HG03460 (cell line): ENCODE measurements at regions not wholly inside any gene's neighbourhood (a gene's known extent, or its start where the extent isn't known, plus 50 kb on each side); places are given as distances from the start of the nearest gene placed in this dataset.

ENCODE experiments used
- ATAC-seq: cut with Tn5 transposase; IDR thresholded peaks from one replicate; pipeline ENCODE4 v1.9.1; 2021; ENCODE audit not compliant: unreplicated experiment

DNA sequence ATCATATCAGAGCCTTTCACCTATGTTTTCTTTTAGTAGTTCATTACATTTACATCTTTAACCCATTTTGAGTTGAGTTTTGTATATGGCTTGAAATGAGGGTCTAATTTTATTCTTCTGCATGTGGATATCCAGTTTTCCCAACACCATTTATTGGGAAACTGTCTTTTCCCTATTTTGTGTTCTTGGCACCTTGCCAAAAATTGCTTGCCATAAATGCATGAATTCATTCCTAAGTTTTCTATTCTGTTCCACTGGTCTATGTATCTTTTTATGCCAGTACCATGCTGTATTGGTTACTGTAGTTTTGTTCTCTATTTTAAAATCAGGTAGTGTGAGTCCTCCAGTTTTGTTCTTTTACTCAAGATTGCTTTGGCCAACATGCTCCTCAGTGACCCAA lies 144.0 kb upstream of the OBI1 start:
- no peak for ATAC-seq

DNA sequence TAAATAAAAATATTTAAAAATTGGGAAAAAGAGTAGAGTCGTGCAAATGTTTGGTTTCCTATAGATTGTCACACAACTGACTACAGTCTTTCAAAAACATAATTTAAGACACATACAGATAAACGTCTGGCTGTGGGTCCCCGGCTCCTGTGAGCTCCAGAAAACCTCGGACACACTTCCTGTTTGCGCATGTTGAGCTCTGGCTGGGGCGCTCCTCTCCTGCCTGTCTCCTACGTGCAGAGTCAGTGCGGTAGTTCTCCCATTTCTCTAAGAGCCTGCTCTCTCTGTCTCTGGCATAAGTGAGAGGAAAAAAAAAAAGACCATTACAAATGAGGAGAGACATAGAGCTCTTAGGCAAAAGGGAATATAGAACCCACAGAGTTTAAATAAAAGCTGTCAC lies 128.2 kb upstream of the OBI1 start:
- ATAC-seq, result no peak

DNA sequence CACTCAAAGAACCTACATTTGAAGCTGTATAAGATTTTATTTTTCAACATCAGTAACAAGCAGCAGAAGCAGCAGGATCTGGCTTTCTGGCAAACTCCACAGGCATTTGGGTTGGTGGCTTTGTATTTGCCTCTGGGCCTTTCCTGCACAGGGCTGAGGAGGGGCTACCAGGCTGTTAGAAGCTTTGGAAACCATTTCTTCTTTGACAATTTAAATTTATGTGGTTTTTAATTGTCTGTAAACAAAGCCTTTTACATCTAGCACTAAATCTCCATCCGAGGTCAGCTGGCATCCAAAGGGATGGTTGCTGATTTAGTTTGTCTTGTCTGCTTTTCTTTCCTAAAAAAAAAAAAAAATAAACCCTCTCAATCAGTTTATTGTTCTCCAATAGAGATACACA lies 127.5 kb upstream of the OBI1 start:
- no peak for ATAC-seq

DNA sequence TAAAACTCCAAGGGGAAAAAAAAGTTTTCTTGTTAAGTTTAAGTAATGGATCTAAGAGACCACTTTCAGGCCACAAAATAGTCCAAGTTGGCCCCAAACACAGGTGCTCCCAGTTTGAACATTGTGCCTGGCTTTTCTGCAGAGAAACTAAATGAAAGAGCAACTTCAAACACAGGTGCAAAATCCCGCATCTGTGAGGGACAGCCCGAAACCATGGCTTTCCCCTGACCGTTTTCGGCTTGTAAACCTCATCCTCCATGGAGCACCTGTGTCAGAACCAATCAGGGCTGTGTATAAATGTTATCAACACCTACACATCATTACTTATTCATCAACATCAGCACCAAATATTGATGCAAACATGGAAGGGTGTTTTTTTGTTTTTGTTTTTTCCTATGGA lies 126.8 kb upstream of the OBI1 start:
- ATAC-seq, result no peak

DNA sequence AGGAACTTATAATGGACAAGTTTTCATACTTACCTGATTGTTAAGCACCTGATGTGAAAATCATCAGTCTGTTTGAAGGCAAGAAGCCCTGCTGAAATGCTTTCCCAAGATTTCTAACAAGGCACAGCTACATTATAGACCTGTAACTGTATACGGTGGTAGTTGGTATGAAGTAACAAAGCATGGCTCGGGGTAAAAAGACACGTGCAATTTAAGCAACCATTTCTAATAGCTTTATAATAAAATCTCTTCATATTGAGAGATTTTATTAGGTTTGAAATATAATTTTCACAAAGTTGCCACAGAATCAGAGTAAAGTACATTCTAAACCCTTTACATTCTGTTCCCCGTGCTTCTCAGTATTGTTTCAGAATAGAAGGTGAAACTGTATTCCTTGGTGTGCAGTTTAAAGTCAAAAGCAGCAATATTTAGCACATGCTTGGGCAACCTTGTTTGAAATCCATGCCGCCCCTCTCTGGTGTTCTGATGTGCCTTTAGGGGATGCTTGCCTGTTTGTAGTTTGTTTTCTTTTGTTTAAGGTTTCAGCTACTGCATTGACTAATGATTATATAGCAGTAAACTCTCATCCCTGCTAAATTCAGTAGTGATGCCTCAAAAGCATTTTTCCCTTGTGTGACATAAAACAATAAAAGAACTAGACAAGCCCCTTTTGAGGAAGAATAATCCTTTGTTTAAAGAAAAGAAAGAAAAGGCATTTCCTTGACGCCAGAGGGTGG lies 125.2 kb upstream of the OBI1 start:
- ATAC-seq, result no peak

DNA sequence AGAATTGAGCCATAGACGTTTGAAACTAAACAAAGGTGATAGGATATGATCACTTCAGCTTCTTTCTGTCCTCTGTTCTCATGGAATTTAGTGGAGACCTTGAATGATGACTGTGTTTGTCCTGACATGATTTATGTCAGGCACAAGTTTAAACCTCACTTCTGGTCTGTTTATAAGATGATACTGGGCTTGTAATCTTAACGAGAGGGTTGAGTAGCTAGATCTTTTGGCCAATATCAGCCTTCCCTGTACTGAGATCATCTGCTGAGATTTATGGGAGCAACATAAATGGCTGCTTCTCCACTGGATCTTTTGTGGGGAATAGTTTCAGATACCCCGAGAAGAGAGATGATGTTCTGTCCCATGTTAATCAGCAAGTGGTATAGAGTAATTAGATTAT lies 121.8 kb upstream of the OBI1 start:
- no peak for ATAC-seq

DNA sequence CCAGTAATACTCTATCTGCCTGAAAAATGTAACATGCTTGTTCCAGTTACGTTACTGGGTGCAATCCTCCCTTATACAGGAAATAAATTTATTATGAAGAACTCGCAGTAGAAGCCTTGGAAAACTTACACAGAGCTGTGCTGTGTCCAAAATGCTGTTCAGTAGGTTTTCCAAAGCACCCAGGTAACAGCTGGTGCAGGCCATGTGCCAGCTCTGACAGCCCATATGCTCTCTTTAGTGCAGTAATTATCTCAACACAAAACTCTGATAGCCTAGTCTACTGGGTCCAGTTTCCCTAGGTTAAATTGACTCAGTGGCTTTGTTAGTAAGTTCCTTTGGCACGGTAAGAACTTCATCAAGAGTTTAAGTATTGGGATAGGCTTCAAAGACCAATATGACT lies 120.7 kb upstream of the OBI1 start:
- no peak for ATAC-seq

DNA sequence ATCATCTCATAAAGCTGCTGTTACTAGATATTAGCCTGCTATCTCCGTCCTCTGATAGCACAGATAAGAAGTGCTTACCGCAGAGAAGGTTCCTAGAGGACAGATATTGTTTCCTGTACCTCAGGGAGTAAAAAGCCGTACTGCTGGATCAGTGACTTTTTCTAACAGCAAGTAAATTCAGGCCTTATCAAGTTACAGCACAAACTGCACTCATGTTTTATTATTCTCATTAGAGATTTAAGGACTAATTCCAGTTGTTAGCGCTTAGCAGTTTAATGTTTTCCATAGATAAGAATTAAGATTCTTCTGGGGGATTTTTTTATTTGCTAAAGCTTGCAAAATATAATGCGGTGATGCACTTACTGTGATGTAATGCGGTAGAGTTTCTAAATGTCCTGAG lies 119.0 kb upstream of the OBI1 start:
- no peak for ATAC-seq

DNA sequence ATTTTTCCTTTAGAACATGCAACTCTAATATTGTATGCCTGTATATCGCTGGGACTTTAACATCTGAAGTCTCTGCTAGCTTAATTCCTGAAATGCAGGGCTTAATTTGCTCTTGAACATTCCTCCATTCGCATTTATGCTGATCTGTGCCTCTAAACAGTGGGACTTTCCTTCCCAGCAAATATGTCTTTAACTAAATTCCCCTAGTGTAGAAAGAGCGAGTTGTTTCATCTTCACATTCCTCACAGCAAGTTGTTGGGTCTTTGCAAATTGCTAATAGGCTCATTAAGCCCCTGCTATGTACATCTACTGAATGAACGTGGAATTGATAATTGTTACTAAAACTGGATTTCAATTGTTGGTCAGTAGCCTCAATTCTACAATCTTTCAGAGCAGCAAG lies 118.4 kb upstream of the OBI1 start:
- ATAC-seq, result no peak

DNA sequence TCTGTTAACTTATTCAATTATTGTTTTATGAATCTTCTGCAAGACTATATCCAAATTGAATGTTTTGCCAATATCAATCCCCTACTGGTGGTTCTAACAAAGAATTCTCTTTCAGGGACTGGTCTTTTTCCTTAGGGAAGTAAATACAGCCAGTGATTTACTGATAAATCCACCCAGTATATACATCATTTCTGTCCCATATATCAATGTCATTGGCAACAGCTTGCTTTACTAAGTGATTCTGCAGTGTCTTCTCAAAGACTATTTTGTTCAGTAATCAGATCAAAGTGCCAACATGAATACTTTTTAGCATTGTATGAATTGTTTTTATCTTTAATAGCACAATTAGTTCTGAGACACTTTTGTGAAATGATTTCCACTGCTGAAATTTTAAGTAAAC lies 114.0 kb upstream of the OBI1 start:
- no peak for ATAC-seq

DNA sequence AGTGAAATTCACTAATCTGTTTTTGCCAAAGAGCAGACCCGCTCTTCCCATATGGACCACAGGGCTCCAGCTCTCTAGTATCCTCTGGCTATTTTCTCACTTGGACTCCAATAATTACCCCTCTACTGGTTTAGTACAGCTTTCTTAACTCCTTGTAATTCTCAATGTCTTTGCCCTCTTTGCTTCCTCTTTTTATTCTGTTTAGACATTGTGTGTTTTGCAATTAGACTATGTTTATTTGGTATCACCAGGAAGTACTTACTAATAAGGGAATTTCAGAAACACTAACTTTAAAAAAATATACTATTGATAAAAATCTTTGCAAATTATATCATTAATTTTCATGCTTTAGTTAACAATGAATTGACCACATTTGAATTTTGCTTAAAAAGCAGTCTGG lies 111.6 kb upstream of the OBI1 start:
- no peak for ATAC-seq

DNA sequence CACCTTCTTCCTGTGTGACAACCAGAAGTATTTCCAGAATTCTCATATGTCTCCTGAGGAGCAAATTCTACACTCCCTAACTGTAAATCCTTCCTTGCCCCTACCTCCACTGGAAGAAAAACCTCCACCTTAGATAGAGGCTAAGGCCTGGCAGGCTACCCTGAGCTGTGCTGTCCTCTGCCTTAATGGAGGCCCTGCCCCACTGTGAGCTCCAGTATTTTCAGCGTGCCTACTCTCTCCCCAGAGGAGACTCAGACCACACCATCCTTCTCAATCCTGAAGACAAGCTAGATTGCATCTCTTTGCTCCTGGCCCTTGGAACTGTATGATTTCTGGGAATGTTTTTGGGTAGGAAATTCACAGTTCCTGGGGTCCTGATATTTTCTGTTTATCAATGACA lies 110.0 kb upstream of the OBI1 start:
- ATAC-seq, result no peak

DNA sequence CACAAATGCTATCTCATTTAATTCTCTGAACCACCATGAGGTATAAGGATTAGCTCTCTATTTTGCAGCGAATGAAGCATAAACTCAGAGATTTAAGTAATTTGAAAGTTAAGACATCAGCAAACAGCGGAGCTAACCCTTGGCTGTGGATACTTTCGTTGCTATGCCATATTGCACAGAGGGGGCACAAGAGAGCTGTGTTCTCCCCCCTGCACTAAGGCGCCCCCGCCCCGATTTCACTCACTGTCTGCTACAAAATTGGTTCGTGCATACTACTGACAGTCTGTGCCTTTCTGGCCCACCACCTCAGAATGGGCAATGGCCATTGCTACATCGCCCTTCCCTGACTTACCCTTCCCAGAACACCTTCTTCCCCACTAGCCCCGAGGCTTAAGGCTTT lies 105.7 kb upstream of the OBI1 start:
- ATAC-seq, result no peak

DNA sequence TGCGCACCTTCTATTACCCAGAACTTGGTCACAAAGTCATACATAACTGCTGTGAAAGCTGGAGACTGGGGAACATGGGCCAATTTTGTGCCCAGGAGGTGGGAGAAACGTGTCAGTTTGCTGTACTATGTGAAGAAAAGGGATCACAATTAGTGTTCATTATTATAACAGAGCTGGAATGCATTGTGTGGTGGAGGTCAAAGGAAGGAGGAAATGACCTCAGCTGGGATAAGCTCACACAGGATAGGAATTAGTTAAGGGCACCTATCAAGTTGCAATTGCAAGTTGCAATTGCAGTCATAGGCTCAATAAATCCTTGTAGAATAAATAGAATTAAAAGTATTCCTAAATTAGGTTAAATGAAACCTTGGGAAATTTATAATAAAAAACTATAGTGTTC lies 103.9 kb upstream of the OBI1 start:
- ATAC-seq, result no peak

DNA sequence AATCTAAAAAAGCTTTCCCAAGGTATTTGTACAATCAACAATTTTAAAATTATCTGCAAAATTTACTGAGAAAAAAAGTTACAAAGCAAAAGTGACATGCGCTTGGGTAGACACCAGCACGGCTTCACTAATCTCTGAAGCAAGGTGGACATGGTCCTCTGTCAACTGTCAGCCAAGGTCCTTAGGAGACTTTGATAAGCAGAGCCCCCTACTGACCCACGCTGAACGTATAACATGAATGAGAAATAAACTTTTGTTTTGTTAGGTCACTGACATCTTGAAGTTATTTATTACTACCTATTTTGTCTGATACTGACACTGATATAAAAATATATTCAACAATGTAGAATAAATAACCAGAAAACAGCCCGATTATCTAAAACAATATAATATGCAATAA lies 100.7 kb upstream of the OBI1 start:
- ATAC-seq, result no peak

DNA sequence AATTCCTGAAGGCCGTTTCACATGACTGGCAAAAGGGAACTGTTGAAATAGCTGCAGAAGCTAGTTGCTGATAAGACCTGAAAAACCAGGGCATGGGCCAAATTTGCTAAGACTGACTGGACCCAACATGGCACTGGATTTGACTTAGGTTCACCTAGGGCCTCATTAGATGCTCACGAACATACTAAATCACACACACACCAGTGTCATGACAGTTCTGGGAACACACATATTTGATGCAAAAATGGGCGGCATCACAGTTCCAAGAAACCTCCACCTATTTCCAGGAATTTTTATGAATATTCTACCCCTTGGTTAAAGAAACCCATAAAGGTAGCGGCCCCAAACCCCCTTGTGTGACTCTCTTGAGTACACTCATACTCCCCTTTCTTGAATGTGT lies 99.6 kb upstream of the OBI1 start:
- ATAC-seq, result no peak

DNA sequence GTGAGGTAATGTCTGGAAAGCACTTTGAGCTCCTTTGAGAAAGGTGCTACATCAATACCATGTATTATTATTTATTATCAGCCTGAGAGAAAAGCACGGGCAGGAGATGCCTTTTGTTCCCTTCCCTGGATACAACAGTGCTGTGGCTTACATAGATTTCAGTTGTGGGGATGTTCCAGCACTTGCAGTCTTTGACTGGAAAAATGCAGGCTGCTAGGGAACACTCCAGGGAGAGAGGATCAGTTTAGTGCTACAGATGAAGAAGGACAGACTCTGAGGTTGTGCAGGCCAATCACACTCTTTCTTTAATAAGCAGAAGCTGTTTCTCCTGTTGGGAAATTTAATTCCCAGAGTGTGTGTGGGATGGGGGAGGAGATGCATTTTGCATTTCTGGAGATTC lies 94.5 kb upstream of the OBI1 start:
- no peak for ATAC-seq

DNA sequence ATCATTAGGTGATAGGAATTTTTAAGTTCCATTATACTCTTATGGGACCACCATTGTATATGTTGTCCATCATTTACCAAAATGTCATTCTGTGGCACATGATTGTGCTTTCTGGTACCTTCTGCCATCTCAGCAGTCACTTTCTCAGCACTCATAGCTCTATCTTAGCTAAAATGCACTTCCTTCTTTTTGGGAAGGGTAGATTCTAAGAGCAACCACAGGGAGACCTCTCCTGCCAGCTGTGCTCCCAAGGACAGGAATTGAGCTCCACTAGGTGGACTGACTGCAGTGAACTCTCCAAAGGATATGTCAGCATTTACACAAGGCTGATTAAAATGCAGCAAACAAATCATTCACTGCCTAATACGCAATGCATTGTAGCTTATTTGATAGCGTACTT lies 91.8 kb upstream of the OBI1 start:
- ATAC-seq, result no peak

DNA sequence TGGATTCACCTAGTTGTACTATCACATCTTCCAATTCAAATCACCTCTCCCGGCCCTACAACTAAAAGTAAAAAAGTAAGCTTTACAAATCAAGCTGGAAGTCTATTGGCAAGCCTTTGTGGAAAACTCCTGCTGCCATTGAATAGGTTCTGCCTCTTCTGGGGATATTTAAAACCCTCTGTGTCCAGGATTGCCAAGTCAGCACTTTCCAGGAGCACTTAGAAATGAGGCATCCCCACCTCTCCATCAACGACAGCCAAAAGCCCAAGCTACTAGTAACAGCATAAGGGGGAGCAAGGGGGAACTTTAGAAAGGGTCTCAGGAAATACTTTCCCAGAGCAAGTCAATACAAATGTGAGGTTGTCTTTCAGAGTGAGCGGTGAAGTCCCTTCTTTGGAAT lies 85.0 kb upstream of the OBI1 start:
- ATAC-seq, result no peak

DNA sequence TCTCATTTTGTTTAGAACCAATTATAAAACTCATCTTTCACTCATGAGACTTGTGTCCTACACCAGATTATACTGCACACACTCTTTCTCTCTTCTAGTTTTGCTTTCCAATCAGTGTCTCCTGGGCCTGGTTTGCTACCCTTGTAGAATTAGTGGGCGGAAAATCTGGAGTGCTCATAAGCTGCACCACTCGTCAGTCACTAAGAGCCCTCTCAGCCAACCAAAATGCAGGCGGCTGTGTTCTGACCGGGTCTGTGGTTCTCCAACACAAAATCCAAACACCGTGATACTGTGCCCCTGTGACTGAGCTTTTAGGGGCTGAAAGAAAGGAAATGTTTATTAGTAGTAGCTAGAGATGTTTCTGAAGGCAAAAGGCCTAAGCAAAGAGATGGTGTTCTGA lies 83.7 kb upstream of the OBI1 start:
- no peak for ATAC-seq

DNA sequence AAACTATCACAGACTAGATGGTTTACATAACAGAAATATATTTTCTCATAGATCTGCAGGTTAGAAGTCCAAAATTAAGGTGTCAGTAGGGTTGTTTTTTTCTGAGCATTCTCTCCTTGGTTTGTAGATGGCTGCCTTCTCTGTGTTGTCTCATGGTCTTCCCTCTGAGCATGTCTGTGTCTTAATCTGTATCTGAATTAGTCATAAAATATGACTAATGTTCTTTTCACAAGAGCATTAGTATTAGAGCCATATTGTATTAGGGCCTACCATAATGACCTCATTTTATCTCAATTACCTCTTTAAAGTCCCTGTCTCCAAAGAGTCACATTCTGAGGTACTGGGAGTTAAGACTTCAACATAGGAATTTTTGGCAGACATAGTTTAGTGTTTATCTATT lies 77.2 kb upstream of the OBI1 start:
- no peak for ATAC-seq

DNA sequence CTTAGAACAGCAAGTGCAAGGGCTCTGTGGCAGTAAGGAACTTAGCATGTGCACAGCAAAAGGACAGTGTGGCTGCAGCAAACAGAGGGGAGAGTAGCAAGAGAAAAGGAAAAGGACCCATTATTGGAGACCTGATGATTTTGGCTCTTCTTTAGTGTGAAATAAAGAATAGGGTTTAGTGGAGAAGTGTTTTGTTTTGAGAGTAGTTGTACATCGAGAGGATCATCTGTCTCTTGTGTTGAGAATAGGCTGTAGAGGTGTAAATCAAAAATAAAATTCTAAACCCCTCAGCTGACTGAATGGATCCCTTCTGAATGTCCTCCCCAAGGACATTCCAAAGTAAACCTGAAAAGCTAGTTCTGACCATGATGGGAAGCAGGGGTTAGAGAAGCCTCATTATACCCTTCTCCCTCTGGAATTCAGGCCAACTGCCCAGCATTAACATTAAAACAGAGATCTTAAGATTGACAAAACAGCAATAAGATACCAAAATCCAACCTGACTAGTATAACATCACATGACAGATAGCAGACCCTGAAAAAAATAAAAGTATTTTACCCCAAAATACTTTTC lies 73.6 kb upstream of the OBI1 start:
- no peak for ATAC-seq

DNA sequence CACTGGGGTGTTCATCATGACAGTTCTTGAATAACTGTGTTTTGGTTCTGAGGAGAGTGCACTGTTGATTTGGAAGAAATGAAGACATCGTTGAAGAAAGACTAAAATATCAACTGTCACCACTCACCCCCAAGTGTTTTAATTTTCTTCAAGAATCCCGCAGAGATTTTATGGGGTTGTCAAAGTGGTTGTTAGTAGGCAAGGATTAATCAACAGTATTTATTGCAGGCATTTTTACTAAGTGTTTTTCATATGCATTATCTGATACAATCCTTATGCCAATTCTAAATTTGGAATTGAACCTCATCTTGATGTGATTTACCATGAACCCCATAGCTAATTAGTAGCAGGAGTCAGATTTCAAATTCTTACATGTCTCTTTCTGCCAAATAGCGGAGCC lies 63.7 kb upstream of the OBI1 start:
- no peak for ATAC-seq
